RPMI7951 (cell line): ENCODE measurements at regions not wholly inside any gene's neighbourhood (a gene's known extent, or its start where the extent isn't known, plus 50 kb on each side); places are given as distances from the start of the nearest gene placed in this dataset.

Experiments
- DNase-seq: peaks from one replicate; pipeline ENCODE4 v3.0.0-alpha.2; 2012; ENCODE audit warnings: low read depth

DNA sequence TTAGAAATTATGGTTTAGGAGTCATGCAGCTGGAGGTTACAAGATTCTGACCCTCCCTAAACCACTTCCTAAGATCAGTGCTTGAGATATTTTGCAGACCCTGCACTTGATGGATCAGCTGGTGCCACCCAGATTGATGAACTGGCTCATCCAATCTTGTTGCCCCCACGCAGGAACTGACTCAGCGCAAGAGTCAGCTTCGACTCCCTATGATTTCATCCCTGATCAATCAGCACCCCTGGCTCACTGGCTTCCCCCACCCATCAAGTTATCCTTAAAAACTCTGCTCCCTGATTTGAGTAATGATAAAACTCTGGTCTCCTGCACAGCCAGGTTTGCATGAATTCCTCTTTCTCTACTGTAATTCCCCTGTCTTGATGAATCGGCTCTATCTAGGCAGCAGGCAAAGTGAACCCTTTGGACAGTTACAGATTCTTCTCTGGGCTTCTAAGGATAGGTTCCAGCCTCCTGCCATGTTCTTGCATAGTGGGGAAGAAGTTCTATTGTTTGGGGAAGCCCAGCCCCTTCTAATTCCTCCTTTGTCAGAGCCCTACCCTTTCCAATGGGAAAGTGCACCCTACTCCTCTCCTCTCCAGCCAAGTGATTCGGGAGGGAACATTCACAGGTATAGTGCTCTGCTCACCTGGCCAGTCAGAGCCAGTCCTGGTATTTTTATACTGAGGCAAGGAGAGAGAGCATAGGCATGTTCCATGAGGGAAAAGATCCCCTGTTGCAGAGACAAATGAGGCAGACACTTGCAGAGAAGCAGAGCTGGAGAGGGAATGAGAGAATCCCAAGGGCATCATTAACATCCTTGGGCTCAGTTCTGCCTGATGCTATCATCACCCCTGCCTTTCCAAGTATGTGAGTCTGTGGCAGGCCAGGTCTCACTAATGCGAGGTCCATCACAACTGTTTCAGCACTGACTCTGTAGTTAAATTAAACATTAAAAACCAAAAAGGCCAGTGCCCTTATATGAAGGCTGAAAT, 224.4 kb upstream of the GALNT17 start:
- no peak for DNase-seq

DNA sequence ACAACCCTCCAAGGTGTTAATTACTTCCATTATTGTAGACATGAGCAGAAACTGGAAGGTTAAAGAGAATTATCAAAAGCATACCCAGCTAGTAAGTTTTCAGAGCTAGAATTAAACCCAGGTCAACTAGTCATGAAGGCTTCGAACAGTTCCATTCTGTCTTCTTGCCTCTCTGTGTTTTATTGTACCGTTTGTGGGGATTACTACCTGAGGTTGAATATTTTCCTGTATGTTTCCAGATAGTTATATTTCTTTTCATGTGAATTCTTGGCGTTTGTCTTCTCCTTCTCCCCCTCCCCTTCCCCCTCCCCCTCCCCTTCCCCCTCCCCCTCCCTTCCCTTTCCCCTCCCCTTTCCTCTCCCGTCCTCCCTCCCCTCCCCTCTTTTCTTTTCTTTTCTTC, 218.0 kb upstream of the GALNT17 start:
- no peak for DNase-seq

DNA sequence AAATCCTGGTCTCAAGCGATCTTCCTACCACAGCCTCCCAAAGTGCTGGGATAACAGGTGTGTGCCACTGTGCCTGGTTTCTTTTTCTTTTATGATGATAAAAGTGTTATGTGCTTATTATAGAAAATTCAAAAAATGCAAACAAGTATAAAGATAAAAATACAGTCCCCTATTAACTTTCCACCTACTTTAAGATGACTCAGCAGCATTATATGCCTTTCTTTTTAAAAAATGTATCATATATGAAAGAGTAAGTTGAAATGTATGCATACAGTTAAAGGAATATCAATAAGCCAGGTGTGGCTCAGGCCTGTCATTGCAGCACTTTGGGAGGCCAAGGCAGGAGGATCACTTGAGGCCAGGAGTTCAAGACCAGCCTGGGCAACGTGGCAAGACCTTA, 216.9 kb upstream of the GALNT17 start:
- no peak for DNase-seq

DNA sequence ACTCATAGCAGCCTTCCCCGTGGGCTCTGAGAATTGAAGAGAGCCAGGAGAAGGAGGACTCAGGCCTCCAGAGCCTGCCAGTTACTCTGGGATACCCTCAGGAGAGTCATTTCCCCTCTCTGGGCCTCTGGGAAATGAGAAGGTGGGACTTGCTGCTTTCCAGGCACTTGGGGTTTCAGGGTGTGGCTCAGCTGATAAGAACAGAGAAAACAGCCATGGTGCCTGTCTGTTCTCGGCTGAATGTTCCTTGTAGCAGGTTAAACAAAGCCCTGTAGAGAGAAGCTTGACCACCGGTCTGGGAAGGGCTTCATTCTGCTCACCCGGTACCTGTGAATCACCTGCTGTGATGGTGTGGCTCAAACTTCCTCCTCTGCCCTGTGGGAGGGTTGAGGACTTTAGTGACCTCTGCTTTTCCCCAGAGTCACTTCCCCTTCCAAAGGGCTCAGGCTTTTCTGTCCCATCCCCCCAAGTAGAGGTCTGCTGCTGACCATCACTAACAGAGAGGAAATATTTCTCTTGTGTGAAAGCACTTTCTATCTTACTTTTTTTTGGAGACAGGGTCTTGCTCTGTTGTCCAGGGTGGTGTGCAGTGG, 212.4 kb upstream of the GALNT17 start:
- no peak for DNase-seq

DNA sequence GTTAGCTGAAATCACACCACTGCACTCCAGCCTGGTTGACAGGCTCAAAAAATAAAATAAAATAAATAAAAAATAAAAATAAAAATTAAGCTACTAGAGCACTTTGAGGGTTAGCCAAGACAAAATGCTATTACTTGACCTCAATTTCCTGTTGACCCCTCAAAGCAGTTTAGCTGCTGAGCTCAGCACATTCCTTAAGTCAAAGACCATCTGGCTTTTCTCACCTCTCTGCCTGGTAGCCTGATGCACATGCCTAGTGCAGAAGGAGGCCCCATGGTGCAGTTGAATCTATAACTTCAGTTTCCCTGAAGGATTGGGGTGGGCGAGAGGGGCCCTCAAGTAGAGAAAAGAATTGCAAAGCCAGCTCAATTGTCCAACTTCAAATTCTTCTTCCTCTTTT, 211.1 kb upstream of the GALNT17 start:
- DNase-seq = no peak

DNA sequence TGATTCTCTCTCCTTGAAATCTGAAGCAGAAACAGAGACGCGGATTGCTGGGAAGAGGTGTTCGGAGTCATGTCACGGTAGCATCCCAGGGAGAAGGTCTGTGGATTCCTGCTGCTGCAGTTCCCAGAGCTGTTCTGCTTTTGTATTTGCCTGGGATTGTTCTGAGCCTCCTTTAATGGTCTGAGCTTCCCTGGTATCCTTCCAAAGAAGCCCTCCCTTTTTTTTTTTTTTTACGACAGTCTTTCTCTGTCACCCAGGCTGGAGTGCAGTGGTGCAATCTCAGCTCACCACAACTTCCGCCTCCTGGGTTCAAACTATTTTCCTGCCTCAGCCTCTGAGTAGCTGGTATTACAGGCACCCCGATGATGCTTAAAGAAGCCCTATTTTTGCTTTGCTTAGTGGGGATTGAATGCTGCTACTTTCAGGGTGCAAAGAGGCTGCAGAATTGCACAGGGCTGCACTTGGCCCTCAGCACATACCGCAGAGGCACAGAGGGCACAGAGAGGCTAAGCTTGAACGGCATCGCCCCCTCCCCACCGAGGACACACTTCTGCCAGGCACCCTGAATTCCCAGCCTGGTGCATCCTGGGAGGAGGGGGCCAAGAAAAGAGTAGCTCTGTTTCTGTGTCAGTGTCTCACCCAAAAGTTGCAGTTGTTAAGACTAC, 208.6 kb upstream of the GALNT17 start:
- no peak for DNase-seq

DNA sequence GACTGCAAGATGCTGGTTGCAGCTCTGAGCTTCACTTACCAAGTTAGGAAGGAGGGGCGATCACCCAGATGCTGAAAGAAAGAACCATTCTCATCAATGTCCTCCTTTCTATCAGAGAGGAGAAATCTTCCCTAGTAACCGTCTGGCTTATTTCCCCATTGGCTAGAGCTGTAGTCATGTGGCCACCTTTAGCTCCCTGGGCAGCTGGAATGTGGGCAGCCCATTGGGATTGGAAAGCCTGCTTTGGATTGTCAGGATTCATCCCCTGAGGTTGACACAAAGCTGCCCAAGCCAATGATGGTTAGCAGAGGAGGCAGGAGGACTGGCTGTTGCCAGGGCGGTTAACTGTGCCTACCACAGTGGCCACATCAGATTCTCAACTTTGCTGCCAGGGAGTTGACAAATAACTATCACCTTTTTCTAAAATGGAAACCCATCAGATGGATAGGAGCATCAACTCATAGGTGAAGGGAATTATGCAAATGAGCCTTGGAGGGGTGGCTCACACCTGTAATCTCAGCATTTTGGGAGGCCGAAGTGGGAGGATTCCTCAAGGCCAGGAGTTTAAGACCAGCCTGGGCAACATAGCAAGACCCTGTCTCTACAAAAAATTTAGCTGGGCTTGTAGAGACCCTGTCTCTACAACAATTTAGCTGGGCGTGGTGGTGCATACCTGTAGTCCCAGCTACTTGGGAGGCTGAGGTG, 206.4 kb upstream of the GALNT17 start:
- DNase-seq = no peak

DNA sequence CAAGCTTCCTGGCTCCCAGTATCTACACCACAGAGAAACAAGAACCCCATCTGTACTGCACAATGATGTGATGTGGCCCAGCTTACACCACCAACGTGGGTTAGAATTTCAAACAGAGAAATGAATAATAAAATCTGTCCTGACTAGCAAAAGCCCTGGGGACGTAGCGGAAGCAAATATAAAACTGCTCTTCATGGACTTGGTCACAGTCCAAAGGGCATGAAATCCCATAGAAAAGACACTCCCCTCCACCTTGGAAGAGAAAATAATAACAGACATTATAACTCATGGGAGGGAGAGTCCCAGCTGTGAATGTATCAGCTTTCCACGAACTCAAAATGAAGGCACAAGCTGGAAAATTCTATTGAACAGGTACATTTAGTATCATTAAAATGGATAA, 205.3 kb upstream of the GALNT17 start:
- DNase-seq = no peak

DNA sequence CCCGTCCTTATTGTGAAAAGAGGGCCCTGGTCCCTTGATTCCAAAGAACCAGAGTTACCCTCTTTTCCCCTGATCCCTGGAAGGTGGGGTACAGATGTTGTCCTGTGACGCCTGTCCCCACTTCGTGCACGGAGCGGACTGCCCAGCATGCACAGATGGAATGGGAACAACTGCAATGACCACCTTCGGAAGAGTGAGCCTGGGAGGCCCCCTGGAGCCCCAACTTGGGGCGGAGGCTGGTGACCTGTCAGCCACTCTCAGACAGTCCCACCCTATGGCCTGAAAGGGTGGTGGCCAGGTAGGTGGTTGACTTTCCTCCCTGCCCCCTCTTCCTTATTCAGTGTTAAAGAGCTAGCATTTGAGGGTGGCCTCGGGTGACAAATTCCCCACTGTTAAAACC, 196.6 kb upstream of the GALNT17 start:
- no peak for DNase-seq

DNA sequence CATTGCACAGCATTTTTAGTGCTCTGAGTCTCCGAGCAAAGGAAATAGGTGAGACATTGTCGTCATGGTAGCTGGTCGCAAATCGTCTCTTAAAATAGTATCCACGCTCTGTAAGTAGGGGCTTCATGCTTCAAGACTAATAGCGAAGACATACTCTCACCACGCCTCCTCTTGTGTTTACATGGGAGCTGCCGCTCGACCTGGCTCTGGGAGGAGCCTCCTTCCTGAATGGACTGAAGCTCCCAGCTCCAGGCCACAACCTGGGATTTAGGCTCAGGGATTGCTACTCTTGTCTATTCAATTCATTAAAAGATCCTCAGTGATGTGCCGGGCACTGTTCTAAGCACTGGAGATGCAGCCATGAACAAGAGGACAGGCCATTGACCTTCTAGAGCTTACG, 196.1 kb upstream of the GALNT17 start:
- DNase-seq = no peak

DNA sequence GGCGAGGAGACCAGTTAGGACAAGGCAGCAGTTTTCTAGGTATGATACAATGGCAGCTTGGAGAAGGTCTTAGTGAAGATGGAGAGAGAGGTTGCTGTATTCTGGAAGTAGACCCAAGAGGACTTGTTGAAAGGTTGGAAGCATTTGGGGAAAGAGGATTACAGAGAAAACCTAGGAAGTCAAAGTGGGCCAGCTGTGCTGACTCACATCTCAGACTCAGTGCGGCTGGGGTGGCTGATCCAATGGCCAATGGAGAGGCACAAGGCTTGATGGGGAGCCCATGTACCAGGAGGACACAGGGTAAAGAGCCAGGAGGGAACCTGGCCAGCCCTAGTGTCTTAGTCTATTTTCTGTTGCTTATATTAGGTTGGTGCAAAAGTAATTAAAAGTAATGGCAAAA, 194.5 kb upstream of the GALNT17 start:
- no peak for DNase-seq

DNA sequence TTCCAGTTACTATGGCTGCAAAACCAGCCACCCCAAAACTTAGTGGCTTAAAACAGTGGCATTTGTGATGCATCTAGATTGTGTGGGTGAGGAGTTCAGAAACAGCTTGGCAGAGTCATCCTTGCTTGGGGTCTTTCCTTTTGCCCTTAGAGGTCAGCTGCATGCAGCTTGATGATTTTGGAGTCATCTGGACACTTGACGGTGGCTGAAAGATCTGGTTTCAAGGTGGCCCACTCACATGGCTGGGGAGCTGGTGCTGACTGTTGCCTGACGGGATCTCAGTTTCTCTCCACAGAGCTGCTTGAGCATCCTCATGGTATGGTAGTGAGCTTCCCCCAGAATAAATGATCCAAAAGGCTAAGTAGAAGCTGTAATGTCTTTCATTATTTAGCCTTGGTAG, 191.3 kb upstream of the GALNT17 start:
- DNase-seq = no peak

DNA sequence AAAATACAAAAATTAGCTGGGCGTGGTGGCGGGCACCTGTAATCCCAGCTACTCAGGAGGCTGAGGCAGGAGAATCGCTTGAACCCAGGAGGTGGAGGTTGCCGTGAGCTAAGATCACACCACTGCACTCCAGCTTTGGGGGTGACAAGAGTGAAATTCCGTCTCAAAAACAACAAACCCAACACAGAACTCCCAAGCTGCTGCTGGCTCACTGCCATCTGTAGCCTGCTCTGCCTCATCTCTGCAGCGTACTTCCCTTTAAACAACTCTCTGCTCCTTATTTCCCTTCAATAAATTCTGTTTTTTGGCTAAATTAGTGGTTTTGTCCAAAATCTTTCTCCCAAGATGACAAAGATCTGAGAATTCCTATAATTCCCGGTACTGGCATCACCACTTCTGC, 189.2 kb upstream of the GALNT17 start:
- no peak for DNase-seq

DNA sequence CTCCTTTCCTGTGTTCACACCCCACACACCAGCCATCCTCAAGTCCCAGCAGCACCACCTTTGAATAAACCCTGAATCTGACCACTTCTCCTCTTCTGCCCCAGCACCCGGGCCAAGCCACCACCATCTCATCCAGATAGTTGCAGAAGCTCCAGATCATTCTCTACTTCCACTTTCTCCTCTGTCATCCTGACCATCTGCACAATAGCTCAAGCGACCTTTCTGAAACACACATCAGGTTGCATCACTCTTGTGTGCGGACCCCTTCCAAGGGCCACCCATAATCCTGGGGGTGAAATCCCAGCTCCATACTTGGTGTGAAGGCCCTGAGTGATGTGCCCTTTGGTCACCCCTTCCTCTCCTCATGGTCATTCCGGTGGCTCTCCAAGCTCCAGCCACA, 187.4 kb upstream of the GALNT17 start:
- no peak for DNase-seq

DNA sequence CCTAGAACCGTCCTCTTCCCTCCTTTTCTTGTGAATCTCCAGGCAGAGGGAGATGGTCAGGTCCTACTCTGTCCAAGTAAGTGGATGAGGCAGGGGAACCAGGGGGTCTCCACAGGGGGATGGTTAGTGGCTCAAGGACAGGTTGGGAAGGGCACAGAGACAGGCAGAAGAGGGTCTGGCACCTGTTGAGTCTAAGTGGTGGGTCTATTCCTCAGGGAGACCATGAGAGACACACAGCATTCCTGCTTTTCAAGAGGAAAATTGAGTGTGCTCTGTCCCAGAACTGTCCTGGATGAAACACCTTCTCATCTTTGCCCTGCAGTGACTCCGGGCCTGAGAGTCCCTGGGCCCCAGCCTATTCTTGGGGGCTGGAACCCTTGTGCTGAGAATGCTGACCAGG, 184.8 kb upstream of the GALNT17 start:
- no peak for DNase-seq

DNA sequence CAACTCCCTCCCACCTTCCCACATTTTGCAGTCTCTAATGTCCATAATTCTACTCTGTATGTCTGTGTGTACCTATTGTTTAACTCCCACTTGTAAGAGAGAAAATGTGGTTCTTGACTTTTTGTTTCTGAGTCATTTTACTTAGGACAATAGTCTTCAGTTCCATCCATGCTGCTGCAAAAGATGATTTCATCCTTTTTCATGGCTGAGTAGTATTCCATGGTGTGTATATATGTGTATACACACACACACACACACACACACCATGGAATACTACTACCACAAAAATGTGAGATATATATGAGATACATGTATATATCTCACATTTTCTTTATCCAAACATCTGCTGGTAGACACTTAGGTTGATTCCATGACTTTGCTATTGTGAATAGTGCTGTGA, 182.1 kb upstream of the GALNT17 start:
- DNase-seq = no peak

DNA sequence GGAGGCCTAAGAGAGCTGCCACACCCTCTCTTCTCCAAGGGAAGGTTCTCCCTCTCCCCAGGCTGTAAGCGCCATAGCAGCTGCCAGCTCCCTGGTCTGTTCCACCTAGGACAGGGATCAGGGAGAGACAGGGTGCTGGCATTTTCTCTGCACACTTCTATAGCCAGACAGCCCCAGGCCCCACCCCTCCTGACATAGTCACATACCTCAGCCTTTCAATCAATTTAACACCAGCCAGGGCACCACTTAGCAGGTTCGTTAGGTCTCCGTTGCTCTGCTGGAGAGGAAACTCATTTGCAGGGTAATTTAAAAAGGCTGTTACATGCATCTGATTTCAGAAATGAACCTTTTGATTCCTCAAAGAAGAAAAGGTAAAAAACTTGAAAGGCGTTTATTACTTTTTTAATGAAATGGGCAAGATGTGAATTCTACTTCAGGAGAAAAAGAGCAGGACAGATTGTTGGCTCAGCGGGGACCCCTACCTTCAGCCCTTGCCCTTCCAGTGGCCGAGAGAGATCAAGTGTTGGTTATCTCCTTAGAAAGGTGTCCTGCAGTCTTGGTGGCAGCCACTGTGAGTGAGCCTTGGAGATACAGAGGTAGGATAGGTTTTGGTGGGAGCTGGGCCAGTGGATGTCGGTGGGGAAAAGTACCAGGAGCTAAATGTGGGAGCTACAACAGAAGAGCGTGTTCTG, 180.5 kb upstream of the GALNT17 start:
- no peak for DNase-seq

DNA sequence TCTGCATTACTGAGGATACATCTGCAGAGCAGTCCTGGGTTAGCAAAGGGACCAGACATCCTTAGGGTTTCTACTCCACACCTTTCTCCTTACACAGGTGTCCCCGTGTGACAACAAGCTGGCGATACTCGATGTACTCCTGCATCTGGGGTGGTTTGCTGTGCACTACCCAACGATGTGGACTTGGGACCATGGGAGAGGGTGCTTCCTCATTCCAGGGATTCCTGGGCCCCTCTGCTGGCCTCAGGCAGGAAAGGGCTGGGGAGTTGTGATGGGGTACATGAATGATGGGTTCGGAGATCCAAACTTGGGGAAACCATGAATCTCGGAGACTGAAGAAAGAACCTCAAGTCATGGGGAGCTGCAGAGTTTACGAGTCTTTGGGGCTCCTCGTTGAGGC, 179.6 kb upstream of the GALNT17 start:
- DNase-seq = no peak

DNA sequence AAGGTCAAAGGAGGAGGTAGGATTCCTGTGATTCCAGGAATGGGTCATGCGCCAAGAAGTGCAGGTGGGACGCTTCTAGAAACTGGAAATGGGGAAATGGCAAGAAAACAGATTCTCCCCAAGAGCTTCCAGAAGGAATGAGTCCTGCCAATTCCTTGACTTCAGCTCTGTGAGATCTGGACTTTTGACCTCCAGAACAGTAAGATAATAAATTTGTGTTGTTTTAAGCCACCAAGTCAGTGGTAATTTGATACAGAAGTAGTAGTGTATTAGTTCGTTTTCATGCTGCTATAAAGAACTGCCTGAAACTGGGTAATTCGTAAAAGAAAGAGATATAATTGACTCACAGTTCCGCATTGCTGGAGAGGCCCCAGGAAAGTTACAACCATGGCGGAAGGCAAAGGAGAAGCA, 178.6 kb upstream of the GALNT17 start:
- DNase-seq = no peak

DNA sequence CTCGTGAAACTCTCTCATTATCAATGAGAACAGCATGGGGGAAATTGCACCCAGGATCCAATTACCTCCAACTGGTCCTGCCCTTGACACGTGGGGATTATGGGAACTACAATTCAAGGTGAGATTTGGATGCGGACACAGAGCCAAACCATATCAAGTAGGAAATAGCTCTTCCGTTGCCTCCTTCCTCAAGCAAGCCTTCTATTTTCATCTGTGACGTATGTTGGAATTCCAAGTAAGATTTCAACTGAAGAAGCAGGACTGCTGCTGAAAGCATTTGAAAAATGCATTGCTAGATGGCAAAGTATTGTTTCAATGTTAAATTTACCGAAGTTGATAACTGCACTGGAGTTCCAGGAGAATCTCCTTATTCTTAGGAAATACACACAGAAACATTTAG, 178.1 kb upstream of the GALNT17 start:
- DNase-seq = no peak

DNA sequence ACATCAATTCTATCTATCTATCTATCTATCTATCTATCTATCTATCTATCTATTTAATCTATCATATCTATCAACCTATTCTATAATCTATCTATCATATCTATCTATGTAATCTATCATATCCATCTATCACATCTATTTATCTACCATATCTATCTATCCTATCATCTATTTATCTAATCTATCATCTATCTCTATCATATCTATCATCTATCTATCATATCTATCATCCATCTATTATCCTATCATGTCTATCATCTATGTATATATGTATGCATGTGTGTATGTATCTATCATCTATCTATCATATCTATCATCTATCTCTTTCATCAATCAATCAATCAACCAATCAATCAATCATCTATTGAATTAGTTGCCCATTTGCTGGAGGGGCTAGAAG, 159.3 kb upstream of the GALNT17 start:
- no peak for DNase-seq

DNA sequence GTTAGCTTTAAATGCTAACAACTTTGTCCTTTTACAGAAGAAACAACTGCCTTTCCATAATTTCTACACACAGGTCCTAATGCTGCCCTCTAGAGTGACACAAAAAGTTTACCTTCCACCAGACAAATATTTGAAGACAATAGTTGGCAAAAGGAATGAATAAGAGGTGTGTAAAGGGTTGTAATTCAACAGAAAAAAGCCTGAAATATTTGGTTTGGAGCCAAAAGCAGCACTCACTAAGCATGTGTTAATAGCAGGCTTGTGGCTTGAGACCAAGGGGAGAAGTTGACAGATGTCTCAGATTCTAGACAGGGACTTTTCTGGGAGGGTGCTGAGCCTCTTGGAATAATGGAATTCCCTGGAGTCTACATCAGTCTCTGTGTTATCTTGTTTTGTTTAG, 156.2 kb upstream of the GALNT17 start:
- DNase-seq = no peak
